ENCODE measurements at regions not wholly inside any gene's neighbourhood (a gene's known extent, or its start where the extent isn't known, plus 50 kb on each side); places are given as distances from the start of the nearest gene placed in this dataset.

DNA sequence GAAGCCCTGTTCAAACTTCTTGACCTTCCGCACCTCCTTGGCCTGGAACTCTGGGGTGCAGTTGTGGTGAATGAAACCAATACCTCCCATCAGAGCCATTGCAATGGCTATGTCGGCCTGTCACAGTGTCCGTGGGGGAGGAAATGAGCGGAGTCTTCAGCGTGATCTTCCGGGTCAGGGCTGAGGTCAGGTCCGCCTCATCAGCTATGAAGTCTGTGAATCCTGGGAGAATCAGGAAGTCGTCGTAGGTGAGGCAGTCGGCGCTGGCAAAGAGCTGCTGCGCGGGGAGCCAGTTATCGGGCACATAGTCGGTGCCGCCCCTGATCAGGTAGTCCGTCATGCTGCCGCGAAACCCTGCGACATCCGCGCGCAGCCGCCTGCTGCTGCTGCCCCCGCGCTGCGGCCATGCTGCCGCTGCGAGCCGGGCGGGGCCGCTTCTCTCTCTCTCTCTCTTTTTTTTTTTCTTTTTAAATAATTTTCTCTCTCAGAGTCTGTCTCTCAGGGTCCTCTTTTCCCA, 154.1 kb upstream of the ZSWIM2 start:
- Histone ChIP-seq H3K4me1 (no peaks in the 10 kb centered on the region), H3K4me3 (peak overlapping the region; percentile 59), H3K27ac (replicated peaks) (no peak overlapping the region), H3K36me3 (no peaks in the 10 kb centered on the region), H3K27me3 (ENCODE audit: low read depth) (no peaks in the 10 kb centered on the region), H3K9me3 (replicated peaks) (peaks cover 24% of the 10 kb centered on the region)
- no peak for DNase-seq
- TF ChIP-seq, protein P1, sequence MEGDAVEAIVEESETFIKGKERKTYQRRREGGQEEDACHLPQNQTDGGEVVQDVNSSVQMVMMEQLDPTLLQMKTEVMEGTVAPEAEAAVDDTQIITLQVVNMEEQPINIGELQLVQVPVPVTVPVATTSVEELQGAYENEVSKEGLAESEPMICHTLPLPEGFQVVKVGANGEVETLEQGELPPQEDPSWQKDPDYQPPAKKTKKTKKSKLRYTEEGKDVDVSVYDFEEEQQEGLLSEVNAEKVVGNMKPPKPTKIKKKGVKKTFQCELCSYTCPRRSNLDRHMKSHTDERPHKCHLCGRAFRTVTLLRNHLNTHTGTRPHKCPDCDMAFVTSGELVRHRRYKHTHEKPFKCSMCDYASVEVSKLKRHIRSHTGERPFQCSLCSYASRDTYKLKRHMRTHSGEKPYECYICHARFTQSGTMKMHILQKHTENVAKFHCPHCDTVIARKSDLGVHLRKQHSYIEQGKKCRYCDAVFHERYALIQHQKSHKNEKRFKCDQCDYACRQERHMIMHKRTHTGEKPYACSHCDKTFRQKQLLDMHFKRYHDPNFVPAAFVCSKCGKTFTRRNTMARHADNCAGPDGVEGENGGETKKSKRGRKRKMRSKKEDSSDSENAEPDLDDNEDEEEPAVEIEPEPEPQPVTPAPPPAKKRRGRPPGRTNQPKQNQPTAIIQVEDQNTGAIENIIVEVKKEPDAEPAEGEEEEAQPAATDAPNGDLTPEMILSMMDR (IDR thresholded peaks at IDR 0.05; ENCODE audit: borderline replicate concordance), result no peak
- intact Hi-C loops (cut with micrococcal nuclease), result no loop called here

DNA sequence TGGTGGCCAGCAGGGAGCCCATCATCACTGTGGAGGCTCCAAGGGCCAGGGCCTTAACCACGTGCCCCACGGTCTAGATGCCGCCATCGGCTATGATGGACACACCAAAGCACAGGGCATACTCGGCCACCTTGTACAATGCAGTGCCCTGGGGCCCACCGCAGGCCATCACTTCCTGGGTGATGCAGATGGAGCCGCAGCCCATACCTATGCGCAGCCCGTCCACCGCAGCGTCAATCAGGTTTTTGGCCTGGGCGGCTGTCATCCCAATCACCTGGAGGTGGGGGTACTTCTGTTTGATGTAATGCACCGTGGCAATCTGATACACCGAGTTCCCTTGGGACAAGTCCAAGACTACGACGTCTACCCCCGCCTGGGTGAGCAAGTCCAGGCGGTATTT, 153.3 kb upstream of the ZSWIM2 start:
- Histone ChIP-seq H3K4me1 (no peaks in the 10 kb centered on the region), H3K36me3 (no peaks in the 10 kb centered on the region), H3K27ac (replicated peaks) (no peak overlapping the region), H3K9me3 (replicated peaks) (peaks cover 24% of the 10 kb centered on the region), H3K27me3 (ENCODE audit: low read depth) (no peaks in the 10 kb centered on the region), H3K4me3 (no peak overlapping the region)
- intact Hi-C loops (cut with micrococcal nuclease), result no loop called here
- DNase-seq, result no peak
- TF ChIP-seq, protein P1 (IDR thresholded peaks at IDR 0.05; ENCODE audit: borderline replicate concordance), result no peak

DNA sequence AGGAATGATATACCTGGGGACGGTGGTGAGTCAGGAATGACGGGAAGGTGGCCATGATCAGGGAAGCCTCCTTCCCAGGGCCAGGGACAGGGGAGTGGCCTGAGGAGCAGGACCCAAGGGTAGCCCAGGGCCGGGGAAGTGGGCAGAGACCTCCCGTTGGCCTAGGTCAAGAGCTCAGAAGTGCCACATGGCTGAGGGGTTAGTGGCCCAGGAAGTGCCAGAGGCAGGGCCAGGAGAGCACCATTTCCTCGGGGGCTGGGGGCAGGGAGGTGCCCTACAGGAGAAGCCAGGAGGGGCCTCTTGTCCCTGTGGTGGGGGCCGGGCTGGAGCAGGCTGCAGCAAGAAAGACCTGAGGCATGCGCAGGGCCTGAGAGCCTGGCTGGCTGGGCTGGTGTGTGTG, 152.3 kb upstream of the ZSWIM2 start:
- TF ChIP-seq, protein P1 (IDR thresholded peaks at IDR 0.05; ENCODE audit: borderline replicate concordance), result no peak
- Histone ChIP-seq H3K27ac (replicated peaks) (no peak overlapping the region), H3K4me1 (no peaks in the 10 kb centered on the region), H3K27me3 (ENCODE audit: low read depth) (no peaks in the 10 kb centered on the region), H3K4me3 (no peak overlapping the region), H3K9me3 (replicated peaks) (peaks cover 24% of the 10 kb centered on the region), H3K36me3 (no peaks in the 10 kb centered on the region)
- intact Hi-C loops (cut with micrococcal nuclease), result no loop called here
- no peak for DNase-seq

DNA sequence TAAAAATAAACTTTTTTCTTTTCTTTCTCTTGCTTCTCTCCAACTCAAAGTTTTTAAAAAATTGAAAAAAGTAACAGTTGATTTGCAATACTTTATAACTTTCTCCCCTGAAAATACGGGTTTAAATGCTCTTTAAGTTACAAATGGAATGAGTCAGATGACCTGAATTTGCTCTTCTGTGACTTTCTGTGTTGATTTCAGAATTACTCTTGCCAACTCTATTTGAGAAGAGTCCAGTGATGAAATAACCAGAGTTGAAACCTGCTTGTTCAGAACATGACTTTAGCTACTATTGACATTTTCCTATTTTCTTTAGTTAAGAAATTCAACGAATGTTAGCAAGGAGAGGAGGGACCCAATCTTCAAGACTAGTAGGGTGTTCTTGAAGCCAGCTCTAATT, 146.1 kb upstream of the ZSWIM2 start:
- no peaks in the 10 kb centered on the region for H3K36me3 ChIP-seq
- H3K27ac ChIP-seq (replicated peaks), result no peak overlapping the region
- H3K4me1 ChIP-seq, result no peaks in the 10 kb centered on the region
- TF ChIP-seq, protein P1 (IDR thresholded peaks at IDR 0.05; ENCODE audit: borderline replicate concordance), result no peak
- H3K9me3 ChIP-seq (replicated peaks), result peaks cover 17% of the 10 kb centered on the region
- no peaks in the 10 kb centered on the region for H3K27me3 ChIP-seq (ENCODE audit: low read depth)
- H3K4me3 ChIP-seq, result no peak overlapping the region
- DNase-seq, result no peak
- intact Hi-C loops (cut with micrococcal nuclease), result no loop called here

DNA sequence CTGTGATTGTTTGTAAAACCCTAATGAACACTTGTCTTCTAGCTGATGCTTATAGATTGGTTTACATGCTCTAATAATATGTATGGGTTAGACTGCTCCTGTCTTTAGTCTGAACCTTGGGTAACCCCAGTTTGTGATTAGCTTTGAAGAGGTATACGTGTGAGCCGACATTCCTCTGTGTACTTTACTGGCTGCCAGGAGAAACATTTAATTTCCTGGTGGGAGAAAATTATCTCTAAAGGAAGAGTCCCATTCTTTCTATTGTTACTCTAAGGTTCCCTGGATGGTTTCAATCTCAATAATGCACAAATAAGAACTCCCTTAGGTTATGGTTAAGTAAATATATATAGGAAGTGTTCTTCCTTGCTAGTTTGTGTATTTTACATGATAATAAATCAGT, 143.6 kb upstream of the ZSWIM2 start:
- Histone ChIP-seq H3K27ac (replicated peaks) (no peak overlapping the region), H3K36me3 (no peaks in the 10 kb centered on the region), H3K27me3 (ENCODE audit: low read depth) (no peaks in the 10 kb centered on the region), H3K4me3 (no peak overlapping the region), H3K9me3 (replicated peaks) (peaks cover 27% of the 10 kb centered on the region), H3K4me1 (no peaks in the 10 kb centered on the region)
- no peak for DNase-seq
- TF ChIP-seq, protein P1 (IDR thresholded peaks at IDR 0.05; ENCODE audit: borderline replicate concordance), result no peak
- intact Hi-C loops (cut with micrococcal nuclease), result no loop called here

Measured in left ventricle myocardium inferior (tissue), 1 donor.